Muscle layer of colon (tissue), 2 donors: ENCODE measurements at regions not wholly inside any gene's neighbourhood (a gene's known extent, or its start where the extent isn't known, plus 50 kb on each side); places are given as distances from the start of the nearest gene placed in this dataset.

Source experiments
- H3K27ac ChIP-seq: one replicate; pipeline ENCODE4 v1.7.0; 2013; ENCODE audit warnings: low read depth, mild to moderate bottlenecking, low read length, moderate library complexity
- H3K27me3 ChIP-seq, 2 donors: one replicate each; pipeline ENCODE4 v1.7.0; 2013; ENCODE audit warnings: low read length in 2 of 2, mild to moderate bottlenecking in 2 of 2; ENCODE audit not compliant: insufficient read depth in 2 of 2, control insufficient read depth in 1 of 2
- H3K36me3 ChIP-seq: one replicate; pipeline ENCODE4 v1.7.0; 2013; ENCODE audit warnings: mild to moderate bottlenecking, low read length; ENCODE audit not compliant: insufficient read depth
- H3K4me1 ChIP-seq: one replicate; pipeline ENCODE4 v1.7.0; 2013; ENCODE audit warnings: mild to moderate bottlenecking, low read length; ENCODE audit not compliant: insufficient read depth
- H3K4me3 ChIP-seq, 2 donors: one replicate each; pipeline ENCODE4 v1.7.0; 2013; ENCODE audit warnings: low read length in 2 of 2, low read depth in 1 of 2, mild to moderate bottlenecking in 1 of 2, moderate library complexity in 1 of 2
- H3K9ac ChIP-seq: one replicate; pipeline ENCODE4 v1.7.0; 2013; ENCODE audit warnings: low read length
- H3K9me3 ChIP-seq: one replicate; pipeline ENCODE4 v1.7.0; 2013; ENCODE audit warnings: mild to moderate bottlenecking, low read length
- donor health status: abdominal sarcoma.
- donor health status: Adenocarcinoma of cecum.

- Histone ChIP-seq H3K4me1 (peaks cover 29% of the 10 kb centered on the region), H3K9ac (no peak overlapping the region), H3K27me3 (no peaks in the 10 kb centered on the region), H3K9me3 (no peaks in the 10 kb centered on the region), H3K4me3 (no peak overlapping the region), H3K27ac (peak overlapping the region; percentile 53), H3K36me3 (no peaks in the 10 kb centered on the region)
Measured at GRCh38 chr6:93568169-93568568, 148.8 kb upstream of the EPHA7 start.

- Histone ChIP-seq H3K9me3 (no peaks in the 10 kb centered on the region), H3K27ac (peak overlapping the region; percentile 75), H3K27me3 (no peaks in the 10 kb centered on the region), H3K9ac (no peak overlapping the region), H3K36me3 (no peaks in the 10 kb centered on the region), H3K4me3 (no peak overlapping the region), H3K4me1 (peaks cover 29% of the 10 kb centered on the region)
Measured at GRCh38 chr6:93567164-93567563, 147.8 kb upstream of the EPHA7 start.

- no peak overlapping the region for H3K4me3 ChIP-seq
- H3K4me1 ChIP-seq: peaks cover 29% of the 10 kb centered on the region
- peak overlapping the region; percentile 75 for H3K27ac ChIP-seq
- H3K9me3 ChIP-seq: no peaks in the 10 kb centered on the region
- H3K9ac ChIP-seq: no peak overlapping the region
- H3K27me3 ChIP-seq: no peaks in the 10 kb centered on the region
- H3K36me3 ChIP-seq: no peaks in the 10 kb centered on the region
Measured at GRCh38 chr6:93566285-93566684, 146.9 kb upstream of the EPHA7 start.

DNA sequence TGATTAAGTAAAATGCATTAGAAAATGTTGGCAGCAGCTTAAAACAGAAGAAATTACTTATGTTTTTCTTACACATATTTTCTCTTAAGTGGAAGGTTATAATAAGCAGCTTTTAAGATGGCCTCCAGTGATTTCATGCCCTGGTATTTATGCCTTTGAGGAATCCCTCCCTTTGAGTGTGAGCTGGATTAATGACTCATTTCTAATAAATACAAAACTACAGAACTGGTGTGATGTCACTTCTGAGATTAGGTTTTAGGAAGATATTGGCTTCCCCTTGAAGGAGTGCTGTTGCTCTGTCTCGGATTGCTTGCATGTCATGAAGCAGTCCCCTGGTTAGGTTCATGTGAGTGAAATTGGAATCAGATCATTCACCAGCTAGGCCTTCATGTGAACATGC, 143.2 kb upstream of the EPHA7 start:
- no peaks in the 10 kb centered on the region for H3K9me3 ChIP-seq
- peak overlapping the region; percentile 39 for H3K27ac ChIP-seq
- H3K36me3 ChIP-seq: no peaks in the 10 kb centered on the region
- no peaks in the 10 kb centered on the region for H3K27me3 ChIP-seq
- H3K9ac ChIP-seq: no peak overlapping the region
- no peak overlapping the region for H3K4me3 ChIP-seq
- peaks cover 12% of the 10 kb centered on the region for H3K4me1 ChIP-seq

GRCh38 chr6:93555292-93555691, 135.9 kb upstream of the EPHA7 start:
- Histone ChIP-seq H3K27me3 (no peaks in the 10 kb centered on the region), H3K4me3 (no peak overlapping the region), H3K9me3 (no peaks in the 10 kb centered on the region), H3K4me1 (peaks cover 5% of the 10 kb centered on the region), H3K36me3 (no peaks in the 10 kb centered on the region), H3K27ac (no peak overlapping the region), H3K9ac (no peak overlapping the region)

DNA sequence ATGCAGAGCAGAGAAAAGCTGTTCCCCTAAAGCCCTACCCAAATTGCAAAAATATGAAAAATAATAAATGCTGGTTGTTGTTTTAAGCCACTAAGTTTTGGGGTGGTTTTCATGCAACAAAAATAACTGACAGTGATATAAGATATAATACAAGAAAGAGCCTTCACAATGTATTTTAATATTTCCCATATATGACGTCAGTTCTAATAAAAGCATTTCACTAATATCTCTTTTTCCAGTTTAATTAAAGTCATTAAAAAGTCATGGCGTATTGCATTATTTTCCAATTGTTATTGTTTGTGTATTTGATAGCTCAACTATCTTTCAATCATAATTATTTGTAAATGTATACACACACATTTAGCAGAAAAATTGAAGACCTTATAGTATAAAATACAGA, 134.7 kb upstream of the EPHA7 start:
- Histone ChIP-seq H3K36me3 (no peaks in the 10 kb centered on the region), H3K4me3 (no peak overlapping the region), H3K9ac (no peak overlapping the region), H3K9me3 (no peaks in the 10 kb centered on the region), H3K27me3 (no peaks in the 10 kb centered on the region), H3K27ac (no peak overlapping the region), H3K4me1 (peaks cover 9% of the 10 kb centered on the region)

- Histone ChIP-seq H3K4me3 (no peak overlapping the region), H3K4me1 (peaks cover 9% of the 10 kb centered on the region), H3K27ac (no peak overlapping the region), H3K9me3 (no peaks in the 10 kb centered on the region), H3K27me3 (no peaks in the 10 kb centered on the region), H3K9ac (no peak overlapping the region), H3K36me3 (no peaks in the 10 kb centered on the region)
Measured at GRCh38 chr6:93550551-93551276, 131.4 kb upstream of the EPHA7 start.

GRCh38 chr6:93549868-93550267, 130.5 kb upstream of the EPHA7 start:
- Histone ChIP-seq H3K9me3 (no peaks in the 10 kb centered on the region), H3K4me3 (no peak overlapping the region)

GRCh38 chr6:93524671-93525451, 105.5 kb upstream of the EPHA7 start:
- Histone ChIP-seq H3K9ac (no peak overlapping the region), H3K27ac (no peak overlapping the region), H3K36me3 (no peaks in the 10 kb centered on the region), H3K4me1 (no peaks in the 10 kb centered on the region), H3K27me3 (no peaks in the 10 kb centered on the region), H3K9me3 (no peaks in the 10 kb centered on the region), H3K4me3 (no peak overlapping the region)

More at GRCh38 chr6:93549868-93550267, 130.5 kb upstream of the EPHA7 start:
- no peaks in the 10 kb centered on the region for H3K27me3 ChIP-seq
- H3K4me1 ChIP-seq: peaks cover 9% of the 10 kb centered on the region
- H3K27ac ChIP-seq: no peak overlapping the region
- no peak overlapping the region for H3K9ac ChIP-seq
- H3K36me3 ChIP-seq: no peaks in the 10 kb centered on the region

- Histone ChIP-seq H3K27me3 (no peaks in the 10 kb centered on the region), H3K9ac (no peak overlapping the region), H3K36me3 (no peaks in the 10 kb centered on the region), H3K4me1 (no peaks in the 10 kb centered on the region), H3K4me3 (no peak overlapping the region), H3K9me3 (no peaks in the 10 kb centered on the region), H3K27ac (no peak overlapping the region)
Measured at GRCh38 chr6:93523365-93523764, 104.0 kb upstream of the EPHA7 start.

- H3K27ac ChIP-seq: no peak overlapping the region
- H3K36me3 ChIP-seq: no peaks in the 10 kb centered on the region
- no peaks in the 10 kb centered on the region for H3K9me3 ChIP-seq
- H3K4me1 ChIP-seq: no peaks in the 10 kb centered on the region
- no peaks in the 10 kb centered on the region for H3K27me3 ChIP-seq
- H3K9ac ChIP-seq: no peak overlapping the region
- H3K4me3 ChIP-seq: peak overlapping the region in 1 of 2 donors; percentile 7
Measured at GRCh38 chr6:93516441-93516840, 97.1 kb upstream of the EPHA7 start.
